SK-N-SH (cell line): ENCODE measurements at regions not wholly inside any gene's neighbourhood (a gene's known extent, or its start where the extent isn't known, plus 50 kb on each side); places are given as distances from the start of the nearest gene placed in this dataset.

Source experiments
- CTCF ChIP-seq: fragments of 200-600 bp; sonication (generic); IDR thresholded peaks from 2 replicates; pipeline ENCODE4 v1.6.1; 2017; ENCODE audit warnings: antibody characterized with exemption, mild to moderate bottlenecking, moderate library complexity
- MXI1 ChIP-seq: IDR thresholded peaks from 2 replicates; pipeline ENCODE4 v1.6.1; 2012; ENCODE audit warnings: mild to moderate bottlenecking, low read depth, low read length, improper control_type of control experiment
- PBX3 ChIP-seq: IDR thresholded peaks from 2 replicates; pipeline ENCODE4; 2012
- RFX5 ChIP-seq: IDR thresholded peaks from 2 replicates; pipeline ENCODE4 v1.6.1; 2012; ENCODE audit warnings: mild to moderate bottlenecking, improper control_type of control experiment, low read length
- TF ChIP-seq, protein P1 (sequence below): IDR thresholded peaks from 2 replicates; pipeline ENCODE4 v1.6.1; 2012; ENCODE audit warnings: mild to moderate bottlenecking, low read depth, low read length, moderate library complexity
- TF ChIP-seq, protein P2 (sequence below): IDR thresholded peaks from 2 replicates; pipeline ENCODE4 v1.4.0; 2012; ENCODE audit warnings: low read depth, borderline replicate concordance

- TF ChIP-seq CTCF (no peak), MXI1 (no peak), RFX5 (no peak), PBX3 (no peak)
- TF ChIP-seq, protein P1, sequence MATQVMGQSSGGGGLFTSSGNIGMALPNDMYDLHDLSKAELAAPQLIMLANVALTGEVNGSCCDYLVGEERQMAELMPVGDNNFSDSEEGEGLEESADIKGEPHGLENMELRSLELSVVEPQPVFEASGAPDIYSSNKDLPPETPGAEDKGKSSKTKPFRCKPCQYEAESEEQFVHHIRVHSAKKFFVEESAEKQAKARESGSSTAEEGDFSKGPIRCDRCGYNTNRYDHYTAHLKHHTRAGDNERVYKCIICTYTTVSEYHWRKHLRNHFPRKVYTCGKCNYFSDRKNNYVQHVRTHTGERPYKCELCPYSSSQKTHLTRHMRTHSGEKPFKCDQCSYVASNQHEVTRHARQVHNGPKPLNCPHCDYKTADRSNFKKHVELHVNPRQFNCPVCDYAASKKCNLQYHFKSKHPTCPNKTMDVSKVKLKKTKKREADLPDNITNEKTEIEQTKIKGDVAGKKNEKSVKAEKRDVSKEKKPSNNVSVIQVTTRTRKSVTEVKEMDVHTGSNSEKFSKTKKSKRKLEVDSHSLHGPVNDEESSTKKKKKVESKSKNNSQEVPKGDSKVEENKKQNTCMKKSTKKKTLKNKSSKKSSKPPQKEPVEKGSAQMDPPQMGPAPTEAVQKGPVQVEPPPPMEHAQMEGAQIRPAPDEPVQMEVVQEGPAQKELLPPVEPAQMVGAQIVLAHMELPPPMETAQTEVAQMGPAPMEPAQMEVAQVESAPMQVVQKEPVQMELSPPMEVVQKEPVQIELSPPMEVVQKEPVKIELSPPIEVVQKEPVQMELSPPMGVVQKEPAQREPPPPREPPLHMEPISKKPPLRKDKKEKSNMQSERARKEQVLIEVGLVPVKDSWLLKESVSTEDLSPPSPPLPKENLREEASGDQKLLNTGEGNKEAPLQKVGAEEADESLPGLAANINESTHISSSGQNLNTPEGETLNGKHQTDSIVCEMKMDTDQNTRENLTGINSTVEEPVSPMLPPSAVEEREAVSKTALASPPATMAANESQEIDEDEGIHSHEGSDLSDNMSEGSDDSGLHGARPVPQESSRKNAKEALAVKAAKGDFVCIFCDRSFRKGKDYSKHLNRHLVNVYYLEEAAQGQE = no peak
- TF ChIP-seq, protein P2, sequence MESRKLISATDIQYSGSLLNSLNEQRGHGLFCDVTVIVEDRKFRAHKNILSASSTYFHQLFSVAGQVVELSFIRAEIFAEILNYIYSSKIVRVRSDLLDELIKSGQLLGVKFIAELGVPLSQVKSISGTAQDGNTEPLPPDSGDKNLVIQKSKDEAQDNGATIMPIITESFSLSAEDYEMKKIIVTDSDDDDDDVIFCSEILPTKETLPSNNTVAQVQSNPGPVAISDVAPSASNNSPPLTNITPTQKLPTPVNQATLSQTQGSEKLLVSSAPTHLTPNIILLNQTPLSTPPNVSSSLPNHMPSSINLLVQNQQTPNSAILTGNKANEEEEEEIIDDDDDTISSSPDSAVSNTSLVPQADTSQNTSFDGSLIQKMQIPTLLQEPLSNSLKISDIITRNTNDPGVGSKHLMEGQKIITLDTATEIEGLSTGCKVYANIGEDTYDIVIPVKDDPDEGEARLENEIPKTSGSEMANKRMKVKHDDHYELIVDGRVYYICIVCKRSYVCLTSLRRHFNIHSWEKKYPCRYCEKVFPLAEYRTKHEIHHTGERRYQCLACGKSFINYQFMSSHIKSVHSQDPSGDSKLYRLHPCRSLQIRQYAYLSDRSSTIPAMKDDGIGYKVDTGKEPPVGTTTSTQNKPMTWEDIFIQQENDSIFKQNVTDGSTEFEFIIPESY = no peak
These were observed 293.0 kb downstream of the BTG1 start for GRCh38 chr12:91852634-91853033.
